ENCODE measurements at regions not wholly inside any gene's neighbourhood (a gene's known extent, or its start where the extent isn't known, plus 50 kb on each side); places are given as distances from the start of the nearest gene placed in this dataset.
"Not testable (repeated sequence)": the region's sequence is repeated elsewhere in the genome, so short reads cannot be mapped to it uniquely, and the experiment has no call there.

DNA sequence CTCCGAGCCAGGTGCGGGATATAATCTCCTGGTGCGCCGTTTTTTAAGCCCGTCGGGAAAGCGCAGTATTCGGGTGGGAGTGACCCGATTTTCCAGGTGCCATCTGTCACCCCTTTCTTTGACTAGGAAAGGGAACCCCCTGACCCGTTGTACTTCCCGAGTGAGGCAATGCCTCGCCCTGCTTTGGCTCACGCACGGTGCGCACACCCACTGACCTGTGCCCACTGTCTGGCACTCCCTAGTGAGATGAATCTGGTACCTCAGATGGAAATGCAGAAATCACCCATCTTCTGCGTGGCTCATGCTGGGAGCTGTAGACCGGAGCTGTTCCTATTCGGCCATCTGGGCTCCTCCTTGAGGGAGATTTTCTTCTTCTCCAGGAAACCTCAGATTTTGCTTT, 1135.1 kb upstream of the DIAPH2 start:
- DNase-seq (ENCODE audit: low read depth in 3 of 3, low spot score in 2 of 3), result not testable (repeated sequence)

DNA sequence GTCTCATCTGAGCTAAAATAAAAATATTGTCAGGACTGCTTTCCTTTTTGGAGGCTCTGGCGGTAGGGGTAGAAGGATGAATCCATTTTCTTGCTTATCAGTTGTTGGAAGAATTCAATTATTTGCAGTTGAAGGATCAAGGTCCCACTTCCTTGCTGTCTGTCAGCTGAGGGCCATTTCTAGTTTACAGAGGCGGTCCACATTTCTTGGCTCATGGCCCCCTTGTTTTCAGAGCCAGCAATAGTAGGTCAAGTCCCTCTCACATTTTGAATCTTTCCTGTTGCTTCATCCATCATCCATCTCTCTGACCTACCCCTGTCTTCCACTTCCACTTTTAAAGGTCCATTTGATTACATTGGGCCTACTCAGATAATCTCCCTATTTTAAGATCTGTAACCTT, 1099.3 kb upstream of the DIAPH2 start:
- DNase-seq (ENCODE audit: low read depth in 3 of 3, low spot score in 2 of 3), result no peak

DNA sequence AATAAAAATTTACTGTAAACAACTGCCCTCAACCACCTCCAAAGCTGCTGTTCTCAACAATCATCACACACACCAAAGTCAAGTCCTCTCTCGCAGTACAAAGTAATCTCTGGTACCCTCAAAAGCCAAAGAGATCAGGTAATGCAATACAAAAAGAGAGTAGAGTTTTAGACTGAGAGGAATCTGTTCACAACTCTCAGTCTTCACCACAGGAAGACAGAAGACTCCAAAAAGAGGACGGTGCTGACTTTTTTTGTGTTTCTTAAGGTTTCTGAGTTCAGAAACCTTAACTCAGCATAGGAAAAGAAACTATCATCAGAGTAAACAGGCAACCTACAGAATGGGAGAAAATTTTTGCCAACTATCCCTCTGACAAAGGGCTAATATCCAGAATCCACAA, 1072.3 kb upstream of the DIAPH2 start:
- no peak for DNase-seq (ENCODE audit: low read depth in 3 of 3, low spot score in 2 of 3)

DNA sequence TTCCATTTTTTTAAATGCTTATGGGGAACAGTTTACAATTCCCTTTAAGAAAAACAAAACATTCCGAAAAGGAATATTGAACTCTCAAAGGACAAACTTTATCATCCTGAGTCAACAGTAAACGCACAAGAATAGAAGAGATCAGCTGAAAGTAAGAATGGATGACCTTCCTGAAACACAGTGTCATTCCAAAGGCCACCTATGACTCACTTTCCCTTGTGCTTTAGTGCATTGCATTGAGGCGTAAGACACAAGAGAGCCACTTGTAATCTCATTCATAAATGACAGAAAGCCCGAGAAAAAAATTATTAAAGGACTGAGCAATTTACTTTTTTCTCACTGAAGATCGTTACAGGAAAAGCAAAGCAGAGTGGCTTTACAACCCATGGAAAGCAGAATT, 1062.4 kb upstream of the DIAPH2 start:
- DNase-seq (ENCODE audit: low read depth in 3 of 3, low spot score in 2 of 3), result no peak

DNA sequence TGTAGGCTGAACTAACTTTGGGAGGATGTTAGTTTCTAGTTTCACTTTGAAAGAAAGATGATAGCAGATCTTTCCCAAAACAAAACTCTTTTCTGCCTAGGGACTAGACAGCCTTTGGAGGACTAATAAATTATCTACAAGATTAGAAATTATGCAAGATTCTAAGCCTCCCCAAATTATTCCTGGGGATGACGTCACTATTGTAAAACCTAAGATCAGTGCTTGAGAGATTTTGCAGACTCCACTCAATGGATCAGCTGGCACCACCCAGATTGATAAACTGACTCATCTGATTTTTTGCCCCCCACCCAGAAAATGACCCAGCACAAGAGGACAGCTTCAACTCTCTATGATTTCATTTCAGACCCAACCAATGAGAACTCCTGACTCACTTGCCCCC, 1057.9 kb upstream of the DIAPH2 start:
- DNase-seq (ENCODE audit: low read depth in 3 of 3, low spot score in 2 of 3), result no peak

DNA sequence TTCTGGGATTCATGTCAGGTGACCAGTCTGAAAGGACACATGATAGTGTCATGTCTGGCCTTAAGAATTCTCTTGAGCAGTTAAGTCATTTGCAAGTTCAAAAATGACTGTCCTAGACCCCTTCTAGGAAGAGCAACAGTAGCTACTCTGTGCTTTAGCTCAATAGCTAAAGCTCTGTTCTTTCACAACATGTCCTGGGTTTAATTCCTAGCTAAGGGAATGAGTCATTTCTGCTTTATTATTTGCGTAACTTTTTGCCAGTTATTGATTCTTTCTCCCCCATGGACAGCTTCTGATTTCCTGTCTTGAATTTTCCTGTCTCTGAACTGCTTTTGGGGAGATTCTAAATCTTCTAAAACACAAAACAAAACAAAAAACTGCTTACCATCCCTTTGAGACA, 1055.8 kb upstream of the DIAPH2 start:
- DNase-seq (ENCODE audit: low read depth in 3 of 3, low spot score in 2 of 3), result no peak

DNA sequence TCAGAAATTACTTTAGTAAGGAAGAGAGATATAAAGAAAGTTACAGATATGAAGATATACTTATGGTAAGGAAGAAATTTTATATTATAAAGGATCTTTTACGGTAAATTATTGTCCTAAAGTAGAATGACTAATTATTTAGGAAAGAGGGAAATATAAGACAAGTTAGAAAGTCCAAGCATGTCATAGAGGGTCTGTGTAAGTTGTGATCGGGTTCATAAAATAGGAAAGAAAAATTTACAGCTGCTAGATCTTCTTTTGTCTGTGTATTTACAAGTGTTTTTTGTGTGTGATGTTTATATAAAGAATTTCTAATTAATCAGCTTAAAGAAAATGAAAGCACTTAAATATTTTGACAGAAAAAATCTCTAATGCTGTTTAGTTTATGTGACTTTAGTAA, 1054.9 kb upstream of the DIAPH2 start:
- no peak for DNase-seq (ENCODE audit: low read depth in 3 of 3, low spot score in 2 of 3)

DNA sequence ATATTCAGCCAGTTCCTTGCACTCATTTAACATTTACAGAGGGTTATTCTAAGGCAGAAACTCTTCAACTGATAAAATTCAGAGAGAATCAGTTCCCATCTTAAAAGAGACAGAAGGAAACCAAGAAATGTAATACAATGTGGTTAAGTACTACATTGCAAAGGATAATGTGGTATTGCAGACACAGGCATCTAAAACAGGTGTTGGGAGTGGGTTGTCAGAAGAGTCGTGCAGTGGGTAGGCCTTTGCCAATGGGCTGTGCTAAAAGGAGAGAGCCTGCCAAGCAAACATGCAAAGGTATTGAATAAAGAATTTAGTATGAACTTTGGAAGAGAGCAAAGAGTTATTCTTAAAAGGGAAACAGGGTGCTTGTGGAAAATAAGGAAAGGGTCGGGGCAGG, 1044.4 kb upstream of the DIAPH2 start:
- no peak for DNase-seq (ENCODE audit: low read depth in 3 of 3, low spot score in 2 of 3)

DNA sequence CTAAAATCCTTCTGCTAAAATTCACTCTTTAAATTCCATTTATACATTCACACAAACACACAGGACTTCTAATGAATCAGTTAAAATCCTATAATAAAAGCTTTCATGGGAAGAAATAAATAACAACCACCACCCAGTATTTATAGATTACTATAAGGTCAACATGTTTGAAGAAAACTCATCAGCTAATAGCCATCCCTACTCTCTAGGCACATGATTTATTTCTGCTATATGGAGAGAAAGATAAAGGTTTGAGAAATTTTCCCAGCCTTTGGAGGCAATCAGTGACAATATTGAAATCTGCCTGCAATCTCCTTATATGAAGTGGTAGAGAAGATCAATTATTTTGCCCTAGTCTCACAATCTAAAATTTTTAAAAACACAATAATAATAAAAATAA, 1038.9 kb upstream of the DIAPH2 start:
- no peak for DNase-seq (ENCODE audit: low read depth in 3 of 3, low spot score in 2 of 3)

DNA sequence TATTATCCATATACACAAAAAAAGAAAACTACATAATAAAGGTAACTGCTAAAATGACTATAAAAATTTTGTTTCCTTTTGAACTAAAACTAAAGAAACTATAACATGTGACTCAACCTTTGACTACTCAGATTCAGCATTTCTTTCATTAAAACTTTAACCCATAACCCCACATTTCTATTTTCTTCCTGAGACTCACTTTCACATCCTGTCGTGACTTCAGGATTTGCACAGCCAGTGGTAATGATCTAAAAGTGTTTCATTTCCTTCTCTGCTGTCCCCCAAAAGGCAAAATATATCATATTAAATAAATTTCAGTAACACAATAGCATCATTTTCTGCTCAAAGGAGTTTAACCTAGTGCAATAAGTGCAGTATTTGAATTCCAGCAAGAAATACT, 1022.4 kb upstream of the DIAPH2 start:
- no peak for DNase-seq (ENCODE audit: low read depth in 3 of 3, low spot score in 2 of 3)

DNA sequence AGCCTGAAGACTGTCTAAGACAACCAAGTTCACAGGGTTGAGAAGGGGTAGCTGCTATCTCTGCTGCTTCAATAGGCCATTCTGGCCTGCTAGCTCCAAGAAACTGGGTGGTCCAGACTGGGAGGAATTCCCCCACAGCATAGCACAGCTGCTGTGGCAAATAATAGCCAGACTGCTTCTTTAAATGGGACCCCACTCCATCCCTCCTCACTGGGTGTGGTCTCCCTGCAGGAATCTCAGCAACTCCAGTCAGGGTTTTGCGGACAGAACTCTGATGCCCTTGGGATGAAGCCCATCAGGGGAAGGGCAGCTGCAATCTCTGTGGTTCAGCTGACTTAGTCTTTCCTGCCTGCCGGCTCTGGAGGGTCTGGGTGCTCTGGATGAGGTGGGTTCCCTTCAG, 1018.6 kb upstream of the DIAPH2 start:
- no peak for DNase-seq (ENCODE audit: low read depth in 3 of 3, low spot score in 2 of 3)

DNA sequence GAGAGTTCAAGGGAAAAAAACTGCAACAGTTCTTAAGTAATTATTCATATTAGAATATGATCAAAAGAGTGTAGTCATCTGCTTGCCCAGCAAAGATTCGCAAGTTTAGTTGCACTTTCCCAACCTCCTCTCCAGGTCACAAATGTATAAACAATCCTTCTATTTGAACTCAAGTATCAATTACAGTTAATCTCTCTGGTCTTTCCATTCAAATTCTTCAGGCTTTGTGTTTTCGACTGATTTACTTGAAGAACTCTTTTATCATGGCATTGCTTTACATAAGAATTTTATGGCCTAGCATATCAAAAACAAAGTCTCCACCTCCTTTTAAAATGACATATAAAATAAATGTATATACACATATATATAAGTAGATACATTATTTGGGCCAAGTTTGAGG, 1009.6 kb upstream of the DIAPH2 start:
- no peak for DNase-seq (ENCODE audit: low read depth in 3 of 3, low spot score in 2 of 3)

DNA sequence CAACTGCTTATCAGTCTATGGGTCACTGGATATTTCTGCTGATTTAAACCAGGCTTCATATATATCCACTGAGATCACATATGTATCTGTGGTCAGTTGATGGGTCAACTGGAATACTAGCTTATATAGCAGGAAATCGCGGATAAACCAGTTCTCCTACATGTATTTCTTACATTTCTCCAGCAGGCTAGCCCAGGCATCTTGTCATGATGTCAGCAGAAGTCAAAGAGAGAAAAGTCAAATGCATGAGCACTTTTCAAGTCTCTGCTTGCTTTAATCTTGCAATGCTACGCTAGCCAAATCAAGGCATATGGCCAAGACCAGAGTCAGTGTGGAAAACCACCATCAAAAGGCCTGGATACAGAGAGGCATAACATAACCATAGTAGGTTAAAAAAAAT, 1008.8 kb upstream of the DIAPH2 start:
- DNase-seq (ENCODE audit: low read depth in 3 of 3, low spot score in 2 of 3), result no peak

DNA sequence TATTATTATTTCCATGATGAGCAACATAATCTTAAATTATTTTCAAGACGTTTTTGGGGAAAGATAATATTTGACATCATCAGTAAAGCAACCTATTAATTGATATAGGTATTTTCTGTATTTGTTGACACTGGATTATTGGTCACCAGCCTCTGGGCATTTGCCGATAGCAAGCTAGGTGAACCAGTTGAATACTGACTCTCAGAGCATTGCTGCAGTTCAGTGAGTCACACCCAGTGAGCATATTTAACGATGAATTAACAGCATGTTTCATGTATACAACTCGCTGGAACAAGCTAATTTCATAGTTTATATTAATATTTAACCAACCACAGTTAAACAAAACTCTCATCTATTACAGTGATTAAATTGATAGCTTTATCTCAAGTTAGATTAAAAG, 1006.0 kb upstream of the DIAPH2 start:
- no peak for DNase-seq (ENCODE audit: low read depth in 3 of 3, low spot score in 2 of 3)

DNA sequence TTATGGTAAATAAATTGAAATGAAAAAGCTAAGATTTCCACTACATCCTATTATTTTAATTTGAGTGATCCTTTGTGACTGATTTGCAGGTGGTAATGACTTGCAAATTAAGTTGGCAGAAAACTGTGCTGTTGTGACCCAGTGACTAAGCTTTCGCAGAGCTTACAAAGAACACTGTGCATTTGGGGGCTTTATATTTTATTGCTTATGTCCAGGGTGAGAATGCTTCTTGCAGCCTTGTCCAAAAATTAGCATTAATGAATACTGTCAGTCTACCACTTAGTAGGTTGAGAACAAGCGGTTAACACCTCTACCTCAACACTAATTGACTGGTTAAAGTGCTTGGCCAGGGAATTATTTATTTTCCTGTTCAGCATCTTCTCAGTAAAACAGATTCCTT, 991.3 kb upstream of the DIAPH2 start:
- no peak for DNase-seq (ENCODE audit: low read depth in 3 of 3, low spot score in 2 of 3)

DNA sequence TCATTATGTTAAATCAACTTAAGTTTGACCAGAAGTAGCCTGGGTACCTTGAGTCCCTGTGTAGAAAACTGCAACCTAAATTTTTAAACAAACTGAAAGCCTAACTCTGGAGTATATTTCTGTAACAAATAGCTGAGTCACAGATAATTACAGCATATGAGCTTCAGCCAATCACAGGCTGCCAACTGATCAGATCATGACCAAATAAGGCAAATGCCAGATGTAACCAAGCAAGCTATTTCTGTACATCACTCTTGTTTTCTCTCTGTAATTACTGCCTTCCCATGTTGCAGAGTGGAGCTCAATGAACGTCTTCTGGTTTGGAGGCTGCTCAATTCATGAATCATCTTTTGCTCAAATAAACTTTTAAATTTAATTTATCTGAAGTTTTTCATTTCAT, 980.9 kb upstream of the DIAPH2 start:
- no peak for DNase-seq (ENCODE audit: low read depth in 3 of 3, low spot score in 2 of 3)

DNA sequence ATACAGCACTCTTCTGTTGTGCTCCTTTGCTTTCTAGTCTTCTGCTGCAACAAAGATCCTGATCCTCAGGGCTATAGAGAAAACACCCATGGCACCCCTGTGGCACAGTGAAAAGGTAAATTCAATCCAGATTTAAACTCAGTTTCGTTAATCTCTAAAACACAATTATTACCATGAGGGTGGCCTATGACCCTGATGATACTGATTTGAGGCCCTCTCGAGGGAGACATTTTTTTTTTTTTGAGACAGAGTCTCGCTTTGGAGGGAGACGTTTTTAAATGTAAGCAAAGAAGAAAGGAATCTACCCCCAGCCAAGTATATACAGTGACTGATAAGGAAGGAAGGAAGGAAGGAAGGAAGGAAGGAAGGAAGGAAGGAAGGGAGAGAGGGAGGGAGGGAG, 967.8 kb upstream of the DIAPH2 start:
- no peak for DNase-seq (ENCODE audit: low read depth in 3 of 3, low spot score in 2 of 3)

DNA sequence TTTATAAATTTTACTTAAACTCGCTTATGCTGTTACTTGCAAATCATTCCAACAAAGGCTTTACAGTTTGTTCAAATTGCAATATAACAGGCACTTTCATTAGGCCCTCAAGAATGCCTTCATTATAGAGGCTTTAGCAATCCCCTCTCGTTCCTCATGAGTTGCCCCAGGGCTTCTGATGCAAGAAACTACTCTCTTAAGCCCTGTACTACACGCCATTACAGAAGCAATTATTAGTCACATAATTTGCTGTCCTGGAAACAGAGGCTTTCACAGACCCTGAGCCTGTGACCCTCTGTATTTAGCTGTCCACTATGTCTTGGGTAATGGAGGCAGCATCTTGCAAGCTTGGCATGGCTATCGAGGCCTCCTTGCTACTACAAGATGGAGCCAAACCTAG, 965.9 kb upstream of the DIAPH2 start:
- DNase-seq (ENCODE audit: low read depth in 3 of 3, low spot score in 2 of 3), result no peak

DNA sequence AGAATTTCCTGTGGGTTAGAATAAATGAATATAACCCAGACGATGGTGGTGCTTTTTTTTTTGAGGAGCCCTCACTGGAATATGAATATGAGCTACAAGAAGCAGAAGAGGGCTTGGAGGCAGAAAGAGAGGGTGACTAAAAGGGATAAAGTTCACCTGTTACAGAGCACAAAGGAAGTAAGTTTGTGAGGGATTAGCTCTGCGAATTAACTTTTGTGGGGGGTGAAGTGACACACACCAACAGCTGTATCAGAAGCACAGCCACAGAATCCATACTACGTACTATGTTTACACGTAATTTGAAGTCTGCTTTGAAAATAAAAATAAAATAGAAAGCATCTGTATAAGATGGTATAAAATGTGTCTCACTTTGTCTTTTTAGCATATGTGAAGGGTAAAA, 963.6 kb upstream of the DIAPH2 start:
- DNase-seq (ENCODE audit: low read depth in 3 of 3, low spot score in 2 of 3), result no peak

DNA sequence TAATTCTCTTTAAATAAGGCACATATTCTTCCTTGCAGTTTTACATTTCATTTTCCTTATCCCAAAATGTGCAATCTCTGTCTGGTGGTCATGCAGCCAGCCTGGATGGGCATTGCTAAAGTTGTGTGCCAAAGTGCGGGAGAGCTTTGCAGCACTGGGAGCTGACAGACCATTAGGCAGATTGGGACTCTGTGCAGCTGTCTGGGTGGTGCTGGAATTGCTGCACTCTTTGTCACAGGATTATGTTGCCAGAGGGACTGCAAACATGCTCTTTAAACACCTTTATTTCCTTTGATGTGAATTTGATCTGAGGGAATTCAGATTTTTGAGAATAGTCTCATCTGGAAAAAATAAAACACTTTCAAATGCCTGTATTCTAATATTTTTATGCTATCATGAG, 956.2 kb upstream of the DIAPH2 start:
- no peak for DNase-seq (ENCODE audit: low read depth in 3 of 3, low spot score in 2 of 3)

DNA sequence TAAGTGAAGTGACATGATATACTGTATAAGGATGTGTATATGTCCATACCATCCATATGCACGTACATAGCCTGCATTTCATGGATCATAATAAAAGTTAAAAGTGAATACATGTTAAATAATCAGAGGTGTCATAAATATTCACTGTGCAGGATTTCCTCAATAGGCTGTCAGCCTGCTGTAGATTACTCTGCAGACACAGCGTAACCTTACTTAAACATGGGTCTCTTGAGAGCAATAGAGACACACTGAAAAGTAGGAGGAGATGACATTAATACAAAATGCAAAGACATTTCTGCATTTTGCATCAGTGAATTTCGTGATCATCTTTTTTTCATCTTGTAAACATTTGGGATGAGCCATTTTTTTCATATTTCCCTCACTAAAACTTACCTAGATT, 955.2 kb upstream of the DIAPH2 start:
- DNase-seq (ENCODE audit: low read depth in 3 of 3, low spot score in 2 of 3), result no peak

DNA sequence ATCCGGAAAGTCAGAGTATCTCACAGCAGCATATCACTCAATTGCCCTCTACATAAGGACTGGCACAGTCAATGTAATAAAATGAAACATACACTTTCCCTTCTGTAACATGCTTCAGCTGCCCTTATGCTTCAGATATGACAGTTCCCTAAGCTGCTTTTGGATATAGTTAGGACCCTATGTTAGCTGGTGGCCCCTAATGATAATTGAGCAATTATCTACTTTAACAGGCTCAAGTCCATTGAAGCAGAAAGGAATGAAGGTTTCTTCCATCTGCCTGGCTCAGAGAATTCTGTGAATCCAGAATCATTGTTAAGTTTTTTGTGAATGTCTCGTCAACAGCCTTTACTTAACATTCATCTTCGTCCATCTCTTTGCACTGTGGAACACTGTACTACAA, 951.2 kb upstream of the DIAPH2 start:
- no peak for DNase-seq (ENCODE audit: low read depth in 3 of 3, low spot score in 2 of 3)

DNA sequence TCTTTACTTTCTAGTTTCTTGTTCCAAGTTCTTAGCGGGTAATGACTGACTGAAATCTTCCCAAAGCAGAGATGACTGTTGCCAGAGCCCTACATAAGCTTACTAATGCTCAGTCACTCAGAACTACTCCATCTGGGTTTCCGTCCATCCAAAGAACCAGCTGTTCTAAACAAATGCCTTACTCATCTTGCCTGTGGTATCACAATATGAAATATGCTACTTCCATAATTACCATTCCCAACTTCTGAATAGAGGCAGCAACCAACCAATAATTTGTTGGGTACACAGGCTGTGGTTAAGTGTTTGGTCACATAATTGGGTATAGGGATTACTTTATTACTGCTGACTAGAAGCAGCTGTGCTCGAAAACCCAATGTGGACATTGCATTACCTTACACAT, 930.2 kb upstream of the DIAPH2 start:
- no peak for DNase-seq (ENCODE audit: low read depth in 3 of 3, low spot score in 2 of 3)

DNA sequence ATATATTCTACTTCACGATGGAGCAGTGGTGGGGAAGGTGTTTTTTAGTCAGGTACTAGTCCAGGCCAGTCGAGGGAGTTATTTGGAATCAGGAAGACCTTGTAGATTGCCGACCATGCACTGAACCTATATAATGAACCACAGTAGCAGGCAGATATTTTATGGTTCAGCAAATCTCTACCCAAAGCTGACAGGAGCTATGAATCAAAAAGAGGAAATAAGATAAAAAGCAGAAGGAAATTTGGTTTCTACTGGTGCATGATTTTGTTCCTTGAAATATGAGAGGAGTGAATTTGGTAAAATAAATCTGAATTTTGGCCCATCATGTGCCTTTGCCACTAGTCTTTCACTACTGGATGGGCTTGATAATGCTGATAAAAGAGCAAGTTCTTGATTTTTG, 924.3 kb upstream of the DIAPH2 start:
- no peak for DNase-seq (ENCODE audit: low read depth in 3 of 3, low spot score in 2 of 3)
